ENCODE measurements at regions not wholly inside any gene's neighbourhood (a gene's known extent, or its start where the extent isn't known, plus 50 kb on each side); places are given as distances from the start of the nearest gene placed in this dataset.

- no peak for DNase-seq (ENCODE audit: low read depth, low spot score)
- TF ChIP-seq ZNF274 (IDR thresholded peaks at IDR 0.05; ENCODE audit: low read depth, low read length) (no peak), SUZ12 (IDR thresholded peaks at IDR 0.05; ENCODE audit: extremely low read depth, insufficient read depth, insufficient read length) (no peak), YY1 (IDR thresholded peaks at IDR 0.05; ENCODE audit: insufficient read depth, insufficient read length) (no peak)
- no peaks in the 10 kb centered on the region for H3K27me3 ChIP-seq (ENCODE audit: insufficient read depth, insufficient read length)
Observed at GRCh38 chr3:103950676-103951075, 1416.0 kb upstream of the ALCAM start.

GRCh38 chr3:103953796-103954195 lies 1412.9 kb upstream of the ALCAM start:
- Histone ChIP-seq H3K36me3 (ENCODE audit: insufficient read depth, insufficient read length, low read length) (no peaks in the 10 kb centered on the region), H3K9ac (ENCODE audit: insufficient read length, low read depth) (no peak overlapping the region), H3K4me1 (ENCODE audit: insufficient read depth, insufficient read length) (no peaks in the 10 kb centered on the region), H3K27me3 (ENCODE audit: insufficient read depth, insufficient read length) (no peaks in the 10 kb centered on the region), H3K4me3 (ENCODE audit: insufficient read length, low read depth) (no peak overlapping the region), H3K9me3 (ENCODE audit: insufficient read depth, low read length) (no peaks in the 10 kb centered on the region)
- TF ChIP-seq YY1 (IDR thresholded peaks at IDR 0.05; ENCODE audit: insufficient read depth, insufficient read length) (no peak), SUZ12 (IDR thresholded peaks at IDR 0.05; ENCODE audit: extremely low read depth, insufficient read depth, insufficient read length) (no peak), ZNF274 (IDR thresholded peaks at IDR 0.05; ENCODE audit: low read depth, low read length) (no peak)
- no peak for DNase-seq (ENCODE audit: low read depth, low spot score)

More at GRCh38 chr3:103950676-103951075, 1416.0 kb upstream of the ALCAM start:
- Histone ChIP-seq H3K4me3 (ENCODE audit: insufficient read length, low read depth) (no peak overlapping the region), H3K9ac (ENCODE audit: insufficient read length, low read depth) (no peak overlapping the region), H3K4me1 (ENCODE audit: insufficient read depth, insufficient read length) (no peaks in the 10 kb centered on the region), H3K9me3 (ENCODE audit: insufficient read depth, low read length) (no peaks in the 10 kb centered on the region), H3K36me3 (ENCODE audit: insufficient read depth, insufficient read length, low read length) (no peaks in the 10 kb centered on the region)

GRCh38 chr3:103960819-103961218 lies 1405.9 kb upstream of the ALCAM start:
- H3K27me3 ChIP-seq (ENCODE audit: insufficient read depth, insufficient read length) = no peaks in the 10 kb centered on the region
- H3K4me3 ChIP-seq (ENCODE audit: insufficient read length, low read depth) = no peak overlapping the region
- H3K36me3 ChIP-seq (ENCODE audit: insufficient read depth, insufficient read length, low read length) = no peaks in the 10 kb centered on the region
- TF ChIP-seq SUZ12 (IDR thresholded peaks at IDR 0.05; ENCODE audit: extremely low read depth, insufficient read depth, insufficient read length) = no peak
- TF ChIP-seq YY1 (IDR thresholded peaks at IDR 0.05; ENCODE audit: insufficient read depth, insufficient read length) = no peak
- no peak for TF ChIP-seq ZNF274 (IDR thresholded peaks at IDR 0.05; ENCODE audit: low read depth, low read length)
- H3K9ac ChIP-seq (ENCODE audit: insufficient read length, low read depth) = no peak overlapping the region
- no peaks in the 10 kb centered on the region for H3K9me3 ChIP-seq (ENCODE audit: insufficient read depth, low read length)
- H3K4me1 ChIP-seq (ENCODE audit: insufficient read depth, insufficient read length) = no peaks in the 10 kb centered on the region
- no peak for DNase-seq (ENCODE audit: low read depth, low spot score)

- no peaks in the 10 kb centered on the region for H3K36me3 ChIP-seq (ENCODE audit: insufficient read depth, insufficient read length, low read length)
Observed at GRCh38 chr3:103963599-103963998, 1403.1 kb upstream of the ALCAM start.

GRCh38 chr3:103965764-103966163 lies 1400.9 kb upstream of the ALCAM start:
- TF ChIP-seq YY1 (IDR thresholded peaks at IDR 0.05; ENCODE audit: insufficient read depth, insufficient read length) (no peak), SUZ12 (IDR thresholded peaks at IDR 0.05; ENCODE audit: extremely low read depth, insufficient read depth, insufficient read length) (no peak), ZNF274 (IDR thresholded peaks at IDR 0.05; ENCODE audit: low read depth, low read length) (no peak)
- Histone ChIP-seq H3K9me3 (ENCODE audit: insufficient read depth, low read length) (no peaks in the 10 kb centered on the region), H3K36me3 (ENCODE audit: insufficient read depth, insufficient read length, low read length) (no peaks in the 10 kb centered on the region), H3K9ac (ENCODE audit: insufficient read length, low read depth) (no peak overlapping the region), H3K27me3 (ENCODE audit: insufficient read depth, insufficient read length) (no peaks in the 10 kb centered on the region), H3K4me3 (ENCODE audit: insufficient read length, low read depth) (no peak overlapping the region), H3K4me1 (ENCODE audit: insufficient read depth, insufficient read length) (no peaks in the 10 kb centered on the region)
- no peak for DNase-seq (ENCODE audit: low read depth, low spot score)

More at GRCh38 chr3:103963599-103963998, 1403.1 kb upstream of the ALCAM start:
- H3K9me3 ChIP-seq (ENCODE audit: insufficient read depth, low read length) = no peaks in the 10 kb centered on the region
- no peaks in the 10 kb centered on the region for H3K27me3 ChIP-seq (ENCODE audit: insufficient read depth, insufficient read length)
- TF ChIP-seq ZNF274 (IDR thresholded peaks at IDR 0.05; ENCODE audit: low read depth, low read length) = no peak
- TF ChIP-seq SUZ12 (IDR thresholded peaks at IDR 0.05; ENCODE audit: extremely low read depth, insufficient read depth, insufficient read length) = no peak
- TF ChIP-seq YY1 (IDR thresholded peaks at IDR 0.05; ENCODE audit: insufficient read depth, insufficient read length) = no peak
- peak; percentile 3 for DNase-seq (ENCODE audit: low read depth, low spot score)
- no peaks in the 10 kb centered on the region for H3K4me1 ChIP-seq (ENCODE audit: insufficient read depth, insufficient read length)
- H3K9ac ChIP-seq (ENCODE audit: insufficient read length, low read depth) = no peak overlapping the region
- no peak overlapping the region for H3K4me3 ChIP-seq (ENCODE audit: insufficient read length, low read depth)

- TF ChIP-seq YY1 (IDR thresholded peaks at IDR 0.05; ENCODE audit: insufficient read depth, insufficient read length) = no peak
- TF ChIP-seq ZNF274 (IDR thresholded peaks at IDR 0.05; ENCODE audit: low read depth, low read length) = no peak
- no peak for TF ChIP-seq SUZ12 (IDR thresholded peaks at IDR 0.05; ENCODE audit: extremely low read depth, insufficient read depth, insufficient read length)
- DNase-seq (ENCODE audit: low read depth, low spot score) = no peak
Observed at GRCh38 chr3:103966749-103967148, 1400.0 kb upstream of the ALCAM start.

GRCh38 chr3:103968131-103968530 lies 1398.6 kb upstream of the ALCAM start:
- no peak overlapping the region for H3K4me3 ChIP-seq (ENCODE audit: insufficient read length, low read depth)
- TF ChIP-seq ZNF274 (IDR thresholded peaks at IDR 0.05; ENCODE audit: low read depth, low read length) = no peak
- no peak for TF ChIP-seq YY1 (IDR thresholded peaks at IDR 0.05; ENCODE audit: insufficient read depth, insufficient read length)
- TF ChIP-seq SUZ12 (IDR thresholded peaks at IDR 0.05; ENCODE audit: extremely low read depth, insufficient read depth, insufficient read length) = no peak
- no peaks in the 10 kb centered on the region for H3K9me3 ChIP-seq (ENCODE audit: insufficient read depth, low read length)
- DNase-seq (ENCODE audit: low read depth, low spot score) = no peak
- no peaks in the 10 kb centered on the region for H3K4me1 ChIP-seq (ENCODE audit: insufficient read depth, insufficient read length)
- no peak overlapping the region for H3K9ac ChIP-seq (ENCODE audit: insufficient read length, low read depth)
- no peaks in the 10 kb centered on the region for H3K36me3 ChIP-seq (ENCODE audit: insufficient read depth, insufficient read length, low read length)
- H3K27me3 ChIP-seq (ENCODE audit: insufficient read depth, insufficient read length) = no peaks in the 10 kb centered on the region

More at GRCh38 chr3:103966749-103967148, 1400.0 kb upstream of the ALCAM start:
- H3K4me1 ChIP-seq (ENCODE audit: insufficient read depth, insufficient read length) = no peaks in the 10 kb centered on the region
- H3K4me3 ChIP-seq (ENCODE audit: insufficient read length, low read depth) = no peak overlapping the region
- H3K27me3 ChIP-seq (ENCODE audit: insufficient read depth, insufficient read length) = no peaks in the 10 kb centered on the region
- H3K9me3 ChIP-seq (ENCODE audit: insufficient read depth, low read length) = no peaks in the 10 kb centered on the region
- no peak overlapping the region for H3K9ac ChIP-seq (ENCODE audit: insufficient read length, low read depth)
- H3K36me3 ChIP-seq (ENCODE audit: insufficient read depth, insufficient read length, low read length) = no peaks in the 10 kb centered on the region
